H1 (cell line): ENCODE measurements at regions not wholly inside any gene's neighbourhood (a gene's known extent, or its start where the extent isn't known, plus 50 kb on each side); places are given as distances from the start of the nearest gene placed in this dataset.

Source experiments
- CTCF ChIA-PET: fragments of 300-600 bp; sonication (Branson Sonifier 250); formaldehyde crosslinking; loops from one replicate; lab custom pipeline; 2021; ENCODE audit not compliant: partially characterized antibody; lab: Charles Lee
- POLR2A ChIA-PET: fragments of 300-600 bp; sonication (Branson Sonifier 250); formaldehyde crosslinking; loops from one replicate; lab custom pipeline; 2021; ENCODE audit warnings: inconsistent platforms; ENCODE audit not compliant: partially characterized antibody; lab: Charles Lee
- DNase-seq, 2 experiments: peaks; one replicate each; pipeline versions ENCODE4 v3.0.0 to v3.0.0-alpha.2; 2010 to 2022; ENCODE audit warnings: low spot score in 2 of 2, low read depth in 1 of 2, mixed read lengths in 1 of 2
- FAIRE-seq: peaks from 2 replicates; lab custom pipeline; 2011; peaks lifted over from hg19 to GRCh38; lab: Jason Lieb, UNC
- H2AFZ ChIP-seq: 2 replicates; pipeline ENCODE4 v1.8.1; 2012; ENCODE audit warnings: low read length, inconsistent platforms
- H2AK5ac ChIP-seq: 2 replicates; pipeline ENCODE4 v1.6.1; 2013; ENCODE audit warnings: low read depth, low read length
- H2BK120ac ChIP-seq: replicated peaks from 2 replicates; pipeline ENCODE3; 2013; ENCODE audit warnings: low read depth, low read length, inconsistent platforms
- H2BK12ac ChIP-seq: 2 replicates; pipeline ENCODE4 v1.6.1; 2013; ENCODE audit warnings: low read depth, low read length
- H2BK15ac ChIP-seq: 2 replicates; pipeline ENCODE4 v1.6.1; 2013; ENCODE audit warnings: low read length
- H2BK20ac ChIP-seq: 2 replicates; pipeline ENCODE4 v1.6.1; 2013; ENCODE audit warnings: low read length
- H2BK5ac ChIP-seq: 2 replicates; pipeline ENCODE4 v1.6.1; 2013; ENCODE audit warnings: low read depth, low read length
- H3K14ac ChIP-seq: 2 replicates; pipeline ENCODE4 v1.6.1; 2013; ENCODE audit warnings: inconsistent platforms; ENCODE audit not compliant: insufficient read length
- H3K18ac ChIP-seq: 2 replicates; pipeline ENCODE4 v1.6.1; 2013; ENCODE audit warnings: low read length; ENCODE audit errors: extremely low read depth
- H3K23ac ChIP-seq: 2 replicates; pipeline ENCODE4 v1.6.1; 2013; ENCODE audit warnings: inconsistent platforms; ENCODE audit not compliant: insufficient read length
- H3K23me2 ChIP-seq: 2 replicates; pipeline ENCODE4 v1.6.1; 2013; ENCODE audit warnings: low read depth, low read length
- H3K27ac ChIP-seq: 2 replicates; pipeline ENCODE4 v1.6.1; 2011; ENCODE audit warnings: low read depth, low read length, inconsistent platforms
- H3K27me3 ChIP-seq, 4 experiments: replicated peaks in 1 of 4; 1 replicate in 1 of 4; 2 replicates in 3 of 4; pipeline versions ENCODE4 v1.6.1 to v1.8.1; 2011 to 2013; ENCODE audit warnings: low read length in 3 of 4, mild to moderate bottlenecking in 3 of 4, inconsistent platforms in 2 of 4, mixed read lengths in 2 of 4, moderate library complexity in 1 of 4; ENCODE audit not compliant: control insufficient read depth in 3 of 4, insufficient read depth in 3 of 4; ENCODE audit errors: extremely low read depth in 1 of 4
- H3K36me3 ChIP-seq, 4 experiments: 2 replicates each; pipeline versions ENCODE4 v1.6.1 to v1.8.1; 2011 to 2013; ENCODE audit warnings: mild to moderate bottlenecking in 4 of 4, low read length in 3 of 4, moderate library complexity in 2 of 4, control low read depth in 1 of 4, inconsistent platforms in 1 of 4; ENCODE audit not compliant: insufficient read depth in 4 of 4, control insufficient read depth in 2 of 4
- H3K4ac ChIP-seq: replicated peaks from 2 replicates; pipeline ENCODE3; 2013; ENCODE audit warnings: low read length, low read depth, mixed read lengths, inconsistent platforms; ENCODE audit not compliant: insufficient read length
- H3K4me1 ChIP-seq, 4 experiments: replicated peaks in 1 of 4; 1 replicate in 1 of 4; 2 replicates in 3 of 4; pipeline versions ENCODE4 v1.6.1 to v1.8.1; 2011 to 2013; ENCODE audit warnings: low read length in 3 of 4, inconsistent platforms in 2 of 4, mixed read lengths in 1 of 4; ENCODE audit not compliant: insufficient read depth in 4 of 4, control insufficient read depth in 3 of 4
- H3K4me2 ChIP-seq, 2 experiments: 2 replicates each; pipeline versions ENCODE4 v1.6.1 to v1.8.1; 2011 to 2013; ENCODE audit warnings: low read depth in 2 of 2, low read length in 2 of 2, control low read depth in 1 of 2, inconsistent platforms in 1 of 2, mild to moderate bottlenecking in 1 of 2; ENCODE audit not compliant: insufficient read depth in 1 of 2
- H3K4me3 ChIP-seq, 4 experiments: fragments of 200-600, 300-600 bp in 1 of 4; sonication (generic), shearing (Covaris generic), sonication (Bioruptor Twin) in 1 of 4; 2 replicates each; pipeline versions ENCODE4 v1.5.1 to v1.8.1; 2011 to 2016; ENCODE audit warnings: low read length in 4 of 4, low read depth in 3 of 4, control low read depth in 2 of 4, inconsistent platforms in 2 of 4, mild to moderate bottlenecking in 2 of 4, mixed read lengths in 1 of 4, moderate library complexity in 1 of 4; ENCODE audit not compliant: insufficient read depth in 2 of 4; ENCODE audit errors: extremely low read depth in 1 of 4
- H3K56ac ChIP-seq: replicated peaks from 2 replicates; pipeline ENCODE3; 2013; ENCODE audit warnings: low read depth, mild to moderate bottlenecking, mixed read lengths, low read length, inconsistent platforms; ENCODE audit not compliant: insufficient read length
- H3K79me1 ChIP-seq: 2 replicates; pipeline ENCODE4 v1.6.1; 2013; ENCODE audit warnings: low read depth, low read length, control low read depth
- H3K79me2 ChIP-seq, 2 experiments: 2 replicates each; pipeline versions ENCODE4 v1.6.1 to v1.8.1; 2012 to 2013; ENCODE audit warnings: low read length in 2 of 2, mild to moderate bottlenecking in 2 of 2, inconsistent platforms in 1 of 2; ENCODE audit not compliant: insufficient read depth in 2 of 2, control insufficient read depth in 1 of 2
- H3K9ac ChIP-seq, 4 experiments: replicated peaks in 1 of 4; 1 replicate in 1 of 4; 2 replicates in 3 of 4; pipeline versions ENCODE4 v1.6.1 to v1.8.1; 2011 to 2013; ENCODE audit warnings: low read depth in 3 of 4, low read length in 3 of 4, control low read depth in 2 of 4, mild to moderate bottlenecking in 2 of 4, moderate library complexity in 2 of 4, inconsistent platforms in 1 of 4; ENCODE audit errors: extremely low read depth in 1 of 4
- H3K9me3 ChIP-seq, 2 experiments: 2 replicates each; pipeline versions ENCODE4 v1.6.1 to v1.8.1; 2012 to 2013; ENCODE audit warnings: mild to moderate bottlenecking in 2 of 2, moderate library complexity in 2 of 2, control low read depth in 1 of 2, inconsistent platforms in 1 of 2, low read depth in 1 of 2, low read length in 1 of 2, mixed read lengths in 1 of 2; ENCODE audit not compliant: insufficient read depth in 2 of 2
- H4K20me1 ChIP-seq, 2 experiments: replicated peaks in 1 of 2; 2 replicates each; pipeline versions ENCODE3 to v1.8.1; 2011 to 2013; ENCODE audit warnings: inconsistent platforms in 2 of 2, low read length in 2 of 2, mild to moderate bottlenecking in 1 of 2; ENCODE audit not compliant: insufficient read depth in 2 of 2, control insufficient read depth in 1 of 2
- H4K5ac ChIP-seq: 2 replicates; pipeline ENCODE4 v1.6.1; 2013; ENCODE audit warnings: low read length, low read depth, mixed read lengths, inconsistent platforms; ENCODE audit not compliant: insufficient read length
- H4K8ac ChIP-seq: 2 replicates; pipeline ENCODE4 v1.8.0; 2013; ENCODE audit warnings: mild to moderate bottlenecking, moderate library complexity, low read length, inconsistent platforms; ENCODE audit not compliant: insufficient read depth; ENCODE audit errors: extremely low read depth
- H4K91ac ChIP-seq: replicated peaks from 2 replicates; pipeline ENCODE3; 2013; ENCODE audit warnings: low read length, mixed read lengths, inconsistent platforms; ENCODE audit not compliant: insufficient read length
- ASH2L ChIP-seq: fragments of 200-600, 300-600 bp; sonication (generic); IDR thresholded peaks from one replicate; pipeline ENCODE4 v1.7.1; 2017; ENCODE audit warnings: low read length
- CEBPB ChIP-seq: IDR thresholded peaks from 2 replicates; pipeline ENCODE4 v1.6.1; 2012; ENCODE audit warnings: low read depth, low read length
- CHD2 ChIP-seq: IDR thresholded peaks from 2 replicates; pipeline ENCODE4 v1.6.1; 2012; ENCODE audit warnings: low read length, improper control_type of control experiment
- CREB1 ChIP-seq: IDR thresholded peaks from 2 replicates; pipeline ENCODE4 v1.6.1; 2012; ENCODE audit warnings: inconsistent platforms
- CTBP2 ChIP-seq: IDR thresholded peaks from 2 replicates; pipeline ENCODE4 v1.7.0; 2011; ENCODE audit warnings: borderline replicate concordance, mild to moderate bottlenecking, moderate library complexity, mixed read lengths, low read length; ENCODE audit not compliant: insufficient read depth, insufficient read length
- CTCF ChIP-seq, 3 experiments: IDR thresholded peaks; 1 replicate in 2 of 3; 2 replicates in 1 of 3; pipeline versions ENCODE4 v1.5.1 to v1.6.1; 2011; ENCODE audit warnings: low read length in 3 of 3, mild to moderate bottlenecking in 3 of 3, inconsistent platforms in 2 of 3, low read depth in 1 of 3, moderate library complexity in 1 of 3; ENCODE audit not compliant: insufficient read depth in 1 of 3; ENCODE audit errors: control extremely low read depth in 1 of 3
- GTF2F1 ChIP-seq: IDR thresholded peaks from 2 replicates; pipeline ENCODE4 v1.6.1; 2012; ENCODE audit warnings: low read depth, low read length, improper control_type of control experiment, borderline replicate concordance
- KDM5A ChIP-seq: fragments of 200-600 bp; IDR thresholded peaks from 2 replicates; pipeline ENCODE4 v1.7.1; 2012; ENCODE audit warnings: mild to moderate bottlenecking, low read length, inconsistent platforms, mixed read lengths
- RFX5 ChIP-seq: IDR thresholded peaks from 2 replicates; pipeline ENCODE4 v1.6.1; 2011; ENCODE audit warnings: low read depth, low read length, improper control_type of control experiment, borderline replicate concordance
- SIN3A ChIP-seq, 2 experiments: IDR thresholded peaks in 1 of 2; conservative IDR thresholded peaks in 1 of 2; 2 replicates each; pipeline ENCODE4 v1.6.1; 2011 to 2012; ENCODE audit warnings: low read length in 2 of 2, improper control_type of control experiment in 1 of 2, low read depth in 1 of 2, mild to moderate bottlenecking in 1 of 2
- SRF ChIP-seq: IDR thresholded peaks from 2 replicates; pipeline ENCODE4 v1.6.1; 2011; ENCODE audit warnings: mild to moderate bottlenecking, low read depth, low read length, moderate library complexity
- TAF7 ChIP-seq: optimal IDR thresholded peaks from 2 replicates; pipeline ENCODE3; 2011; ENCODE audit warnings: low read depth, mild to moderate bottlenecking, inconsistent platforms, low read length, moderate library complexity, borderline replicate concordance
- TCF12 ChIP-seq: IDR thresholded peaks from 2 replicates; pipeline ENCODE4 v1.6.1; 2011; ENCODE audit warnings: low read depth, mild to moderate bottlenecking, low read length
- WGBS, 2 experiments: shearing (Covaris generic) in 1 of 2; methylation state at CpG; one replicate each; pipeline versions ENCODE4 v1.1.6 to v1.1.7; 2013 to 2015; ENCODE audit warnings: low lambda C conversion rate in 2 of 2, mixed read lengths in 2 of 2, inconsistent platforms in 1 of 2, low coverage in 1 of 2, missing lambda C conversion rate in 1 of 2; ENCODE audit not compliant: insufficient replicate concordance in 2 of 2, insufficient coverage in 1 of 2, insufficient read length in 1 of 2; ENCODE audit errors: extremely low coverage in 1 of 2, missing lambda C conversion rate in 1 of 2; 5-methylcytosine and 5-hydroxymethylcytosine counted together

GRCh38 chr4:176545872-176546271, 226.1 kb downstream of the SPCS3 start:
- Histone ChIP-seq H3K4ac (no peak overlapping the region), H3K4me3 (no peak overlapping the region), H4K20me1 (no peaks in the 10 kb centered on the region), H2BK5ac (no peak overlapping the region), H3K79me1 (no peaks in the 10 kb centered on the region), H3K14ac (no peak overlapping the region), H3K36me3 (no peaks in the 10 kb centered on the region), H2BK120ac (no peak overlapping the region), H4K91ac (no peak overlapping the region), H3K27me3 (no peaks in the 10 kb centered on the region), H2BK15ac (no peak overlapping the region), H3K18ac (no peak overlapping the region), H3K56ac (no peak overlapping the region), H2BK20ac (no peak overlapping the region), H4K8ac (no peak overlapping the region), H3K23ac (no peak overlapping the region), H3K79me2 (no peaks in the 10 kb centered on the region), H2AFZ (no peak overlapping the region), H3K9me3 (no peaks in the 10 kb centered on the region), H3K9ac (no peak overlapping the region), H3K4me2 (no peak overlapping the region), H3K4me1 (peaks cover 0 to 2% (median 0%) of the 10 kb centered on the region in 4 experiments; a peak in 1 of 7 replicates), H2AK5ac (no peak overlapping the region), H2BK12ac (no peak overlapping the region), H4K5ac (no peak overlapping the region), H3K23me2 (no peaks in the 10 kb centered on the region), H3K27ac (no peak overlapping the region)
- WGBS, 2 experiments, result 70% methylated on average over 4 of the region's 4 CpGs; no CpG with 5 or more reads in 1 of the 2 experiments
- DNase-seq (no peak), FAIRE-seq (no peak)
- POLR2A ChIA-PET, result interaction anchor here (1.3 kb wide), 1 partner anchor 10 kb away, joined by 3 read pairs; no protein-coding TSS in a partner anchor
- CTCF ChIA-PET, result no interaction called here
- TF ChIP-seq SRF (no peak), CHD2 (no peak), GTF2F1 (no peak), SIN3A (conservative IDR thresholded peaks at IDR 0.05 in 1 of 2, IDR thresholded peaks at IDR 0.05 in 1 of 2; ENCODE audit: low read depth in 1 of 2, low read length in 2 of 2) (no peak), CEBPB (no peak), KDM5A (no peak), CTBP2 (no peak), TAF7 (no peak), CREB1 (no peak), RFX5 (no peak), ASH2L (no peak), TCF12 (no peak), CTCF (IDR thresholded peaks at IDR 0.05; ENCODE audit: control extremely low read depth in 1 of 3, insufficient read depth in 1 of 3, low read depth in 1 of 3, low read length in 3 of 3) (no peak)
